Prostate gland (tissue), 2 donors: ENCODE measurements at regions not wholly inside any gene's neighbourhood (a gene's known extent, or its start where the extent isn't known, plus 50 kb on each side); places are given as distances from the start of the nearest gene placed in this dataset.

ENCODE experiments used
- CTCF ChIP-seq, 4 experiments: fragments of 200-600 bp in 2 of 4; fragments of 450-650 bp in 2 of 4; sonication (generic) in 2 of 4; IDR thresholded peaks; 1 replicate in 3 of 4; 2 replicates in 1 of 4; pipeline ENCODE4 v1.5.1; 2016 to 2019; ENCODE audit warnings: antibody characterized with exemption in 4 of 4, mild to moderate bottlenecking in 2 of 4, moderate library complexity in 2 of 4
- POLR2A ChIP-seq: fragments of 450-650 bp; IDR thresholded peaks from one replicate; pipeline ENCODE4 v1.6.1; 2016; ENCODE audit warnings: antibody characterized with exemption, mild to moderate bottlenecking

GRCh38 chr14:22084393-22085281 lies 411.0 kb upstream of the OR4E1 start:
- TF ChIP-seq CTCF (IDR thresholded peaks at IDR 0.05): peak in 3 of 4 experiments; percentile 60 to 75 (median 61)
- no peak for TF ChIP-seq POLR2A
